H1 (cell line): ENCODE measurements at regions not wholly inside any gene's neighbourhood (a gene's known extent, or its start where the extent isn't known, plus 50 kb on each side); places are given as distances from the start of the nearest gene placed in this dataset.

Experiments used
- CBX5 ChIP-seq: fragments of 300-800, 300-1000 bp; sonication (generic); IDR thresholded peaks from 2 replicates; pipeline ENCODE4 v1.7.1; 2016; ENCODE audit warnings: antibody characterized with exemption, low read length, low read depth
- EP300 ChIP-seq, 2 experiments: IDR thresholded peaks; 1 replicate in 1 of 2; 2 replicates in 1 of 2; pipeline ENCODE4 v1.6.1; 2011 to 2012; ENCODE audit warnings: low read depth in 2 of 2, low read length in 2 of 2, mild to moderate bottlenecking in 2 of 2, borderline replicate concordance in 1 of 2, inconsistent platforms in 1 of 2, moderate library complexity in 1 of 2
- GABPA ChIP-seq: IDR thresholded peaks from 2 replicates; pipeline ENCODE4 v1.6.1; 2011; ENCODE audit warnings: mild to moderate bottlenecking, low read length, moderate library complexity, borderline replicate concordance; ENCODE audit not compliant: insufficient read depth
- SP2 ChIP-seq: IDR thresholded peaks from 2 replicates; pipeline ENCODE4 v1.6.1; 2012; ENCODE audit warnings: mild to moderate bottlenecking, low read length, inconsistent platforms
- SP4 ChIP-seq: IDR thresholded peaks from 2 replicates; pipeline ENCODE4 v1.6.1; 2012; ENCODE audit warnings: low read length, inconsistent platforms
- TF ChIP-seq, protein P1 (sequence below): IDR thresholded peaks from 2 replicates; pipeline ENCODE4 v1.6.1; 2011; ENCODE audit warnings: low read length, improper control_type of control experiment

- TF ChIP-seq CBX5 (no peak), SP2 (no peak), GABPA (no peak), EP300 (IDR thresholded peaks at IDR 0.05; ENCODE audit: borderline replicate concordance in 1 of 2, low read depth in 2 of 2, low read length in 2 of 2) (no peak), SP4 (no peak)
- TF ChIP-seq, protein P1, sequence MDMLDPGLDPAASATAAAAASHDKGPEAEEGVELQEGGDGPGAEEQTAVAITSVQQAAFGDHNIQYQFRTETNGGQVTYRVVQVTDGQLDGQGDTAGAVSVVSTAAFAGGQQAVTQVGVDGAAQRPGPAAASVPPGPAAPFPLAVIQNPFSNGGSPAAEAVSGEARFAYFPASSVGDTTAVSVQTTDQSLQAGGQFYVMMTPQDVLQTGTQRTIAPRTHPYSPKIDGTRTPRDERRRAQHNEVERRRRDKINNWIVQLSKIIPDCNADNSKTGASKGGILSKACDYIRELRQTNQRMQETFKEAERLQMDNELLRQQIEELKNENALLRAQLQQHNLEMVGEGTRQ = no peak
- TF ChIP-seq, all 59 proteins: peak for 0
Observed at GRCh38 chr4:181775298-181775697, 467.9 kb upstream of the TENM3 start (continued).
